COLO829 (cell line): ENCODE measurements at regions not wholly inside any gene's neighbourhood (a gene's known extent, or its start where the extent isn't known, plus 50 kb on each side); places are given as distances from the start of the nearest gene placed in this dataset.

ENCODE experiments used
- DNase-seq: peaks from one replicate; pipeline ENCODE4 v3.0.0; 2012; ENCODE audit warnings: low spot score

- DNase-seq, result no peak
These were observed 143.3 kb upstream of the KLHL29 start for GRCh38 chr2:23241611-23242245.

- peak; percentile 46 for DNase-seq
These were observed 141.8 kb upstream of the KLHL29 start for GRCh38 chr2:23243073-23243659.

- DNase-seq, result no peak
These were observed 140.4 kb upstream of the KLHL29 start for GRCh38 chr2:23244617-23245016.

- DNase-seq, result no peak
These were observed 137.8 kb upstream of the KLHL29 start for GRCh38 chr2:23246992-23247683.

GRCh38 chr2:23248667-23249066 lies 136.3 kb upstream of the KLHL29 start:
- no peak for DNase-seq

GRCh38 chr2:23249348-23249747 lies 135.6 kb upstream of the KLHL29 start:
- DNase-seq, result no peak

GRCh38 chr2:23250371-23250770 lies 134.6 kb upstream of the KLHL29 start:
- DNase-seq, result no peak

- no peak for DNase-seq
These were observed 128.3 kb upstream of the KLHL29 start for GRCh38 chr2:23256643-23257042.

- DNase-seq, result no peak
These were observed 124.4 kb upstream of the KLHL29 start for GRCh38 chr2:23260621-23261020.

- no peak for DNase-seq
These were observed 116.3 kb upstream of the KLHL29 start for GRCh38 chr2:23268467-23269263.

GRCh38 chr2:23269747-23270146 lies 115.2 kb upstream of the KLHL29 start:
- DNase-seq, result no peak

- no peak for DNase-seq
These were observed 114.2 kb upstream of the KLHL29 start for GRCh38 chr2:23270810-23271209.

- DNase-seq, result no peak
These were observed 113.7 kb upstream of the KLHL29 start for GRCh38 chr2:23271230-23271629.

GRCh38 chr2:23273786-23274185 lies 111.2 kb upstream of the KLHL29 start:
- DNase-seq, result no peak

GRCh38 chr2:23280401-23280800 lies 104.6 kb upstream of the KLHL29 start:
- DNase-seq, result no peak

- DNase-seq, result no peak
These were observed 101.3 kb upstream of the KLHL29 start for GRCh38 chr2:23283653-23284052.

GRCh38 chr2:23285091-23285800 lies 99.7 kb upstream of the KLHL29 start:
- DNase-seq, result no peak

GRCh38 chr2:23286031-23286757 lies 98.8 kb upstream of the KLHL29 start:
- no peak for DNase-seq

- no peak for DNase-seq
These were observed 97.9 kb upstream of the KLHL29 start for GRCh38 chr2:23286758-23287704.

- DNase-seq, result no peak
These were observed 95.3 kb upstream of the KLHL29 start for GRCh38 chr2:23289671-23290070.
